ENCODE measurements at regions not wholly inside any gene's neighbourhood (a gene's known extent, or its start where the extent isn't known, plus 50 kb on each side); places are given as distances from the start of the nearest gene placed in this dataset.

DNA sequence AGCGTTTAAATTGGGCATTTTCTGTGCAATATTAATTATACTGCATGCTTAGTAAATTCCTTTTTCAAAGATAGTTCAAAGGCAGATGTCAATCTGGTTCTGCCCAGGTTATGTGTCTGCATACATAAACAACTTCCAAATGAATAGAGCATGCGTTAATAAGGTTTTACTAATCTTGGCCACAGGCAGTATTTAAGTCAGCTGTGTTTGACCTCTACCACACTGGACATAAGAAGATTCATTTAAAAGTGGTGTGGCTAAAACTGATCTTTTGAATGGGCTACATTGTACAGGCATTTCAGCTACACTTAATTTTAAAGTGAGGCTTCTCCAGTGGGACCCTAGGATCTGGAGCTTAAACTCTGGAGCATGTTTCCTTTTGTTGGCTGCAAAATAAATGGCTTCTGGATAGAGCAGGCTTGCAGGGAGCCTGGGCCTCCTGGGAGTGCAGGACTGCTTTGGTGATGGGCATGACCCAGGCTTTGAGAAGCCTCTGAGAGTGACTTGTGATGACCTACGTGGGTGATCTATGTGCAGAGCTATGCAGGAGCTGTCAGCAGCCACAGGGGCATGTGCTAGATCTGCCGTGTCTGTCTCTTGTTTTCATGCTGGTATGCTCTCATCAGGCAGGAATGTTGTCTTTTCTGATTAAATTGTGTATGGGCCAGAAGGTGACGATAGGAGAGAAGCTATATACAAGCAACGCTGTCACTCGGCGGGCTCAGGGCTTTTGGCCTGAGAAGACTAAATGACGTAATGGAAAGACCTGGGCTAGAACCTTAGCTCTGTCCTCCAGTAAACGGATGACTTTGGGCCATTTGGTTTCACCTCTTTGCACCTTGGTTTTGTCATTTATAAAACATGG lies 331.2 kb downstream of the QKI start:
- no peaks in the 10 kb centered on the region for H4K20me1 ChIP-seq (ENCODE audit: insufficient read depth)
- peaks cover 4 to 6% of the 10 kb centered on the region in 2 experiments; a peak in 2 of 4 replicates for H3K4me1 ChIP-seq (ENCODE audit: control insufficient read depth in 1 of 2, insufficient read depth in 2 of 2, low read length in 2 of 2)
- no peak overlapping the region for H3K4me3 ChIP-seq (replicated peaks in 1 of 2; ENCODE audit: low read depth in 1 of 2, low read length in 2 of 2)
- H3K27me3 ChIP-seq (ENCODE audit: insufficient read depth, low read length), result no peaks in the 10 kb centered on the region
- POLR2A ChIA-PET, result no interaction called here
- DNase-seq (ENCODE audit: low read depth, low spot score), result no peak
- no peaks in the 10 kb centered on the region for H3K79me2 ChIP-seq (ENCODE audit: insufficient read depth, low read length)
- RAD21 ChIA-PET (ENCODE audit: low non-redundant PET in 1 of 2, low total read pairs in 2 of 2, uncharacterized antibody in 2 of 2, unreplicated experiment in 2 of 2), result no interaction called here
- no peak overlapping the region for H3K4me2 ChIP-seq (ENCODE audit: low read length)
- no TSS peak for BruUV-seq (replicated peaks)
- H2AFZ ChIP-seq (ENCODE audit: low read depth, low read length, poor library complexity, severe bottlenecking), result no peak overlapping the region
- H3K9ac ChIP-seq (ENCODE audit: low read length), result no peak overlapping the region
- no peaks in the 10 kb centered on the region for H3K9me2 ChIP-seq (ENCODE audit: insufficient read depth)
- no peaks in the 10 kb centered on the region for H3K36me3 ChIP-seq (ENCODE audit: control insufficient read depth in 1 of 2, insufficient read depth in 2 of 2, low read length in 2 of 2)
- CTCF ChIA-PET, result no interaction called here
- intact Hi-C loops (cut with micrococcal nuclease), result no loop called here
- no peak for TF ChIP-seq RAD21 (IDR thresholded peaks at IDR 0.05; ENCODE audit: low read depth)
- no peak for TF ChIP-seq JUND (IDR thresholded peaks at IDR 0.05)
- no peak for TF ChIP-seq ATF3 (IDR thresholded peaks at IDR 0.05)
- no peak for TF ChIP-seq YY1 (IDR thresholded peaks at IDR 0.05; ENCODE audit: extremely low read depth, insufficient replicate concordance, low read depth, low read length)
- TF ChIP-seq, protein P1, sequence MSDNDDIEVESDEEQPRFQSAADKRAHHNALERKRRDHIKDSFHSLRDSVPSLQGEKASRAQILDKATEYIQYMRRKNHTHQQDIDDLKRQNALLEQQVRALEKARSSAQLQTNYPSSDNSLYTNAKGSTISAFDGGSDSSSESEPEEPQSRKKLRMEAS (IDR thresholded peaks at IDR 0.05), result peak; percentile 36; the same call in 1 of the 2 replicates
- no peak overlapping the region for H3K27ac ChIP-seq (ENCODE audit: low read depth, low read length)
- H3K9me3 ChIP-seq (ENCODE audit: control insufficient read depth in 1 of 2, insufficient read depth in 1 of 2, low read depth in 1 of 2, low read length in 2 of 2), result no peaks in the 10 kb centered on the region
- peak; percentile 72 for ATAC-seq

DNA sequence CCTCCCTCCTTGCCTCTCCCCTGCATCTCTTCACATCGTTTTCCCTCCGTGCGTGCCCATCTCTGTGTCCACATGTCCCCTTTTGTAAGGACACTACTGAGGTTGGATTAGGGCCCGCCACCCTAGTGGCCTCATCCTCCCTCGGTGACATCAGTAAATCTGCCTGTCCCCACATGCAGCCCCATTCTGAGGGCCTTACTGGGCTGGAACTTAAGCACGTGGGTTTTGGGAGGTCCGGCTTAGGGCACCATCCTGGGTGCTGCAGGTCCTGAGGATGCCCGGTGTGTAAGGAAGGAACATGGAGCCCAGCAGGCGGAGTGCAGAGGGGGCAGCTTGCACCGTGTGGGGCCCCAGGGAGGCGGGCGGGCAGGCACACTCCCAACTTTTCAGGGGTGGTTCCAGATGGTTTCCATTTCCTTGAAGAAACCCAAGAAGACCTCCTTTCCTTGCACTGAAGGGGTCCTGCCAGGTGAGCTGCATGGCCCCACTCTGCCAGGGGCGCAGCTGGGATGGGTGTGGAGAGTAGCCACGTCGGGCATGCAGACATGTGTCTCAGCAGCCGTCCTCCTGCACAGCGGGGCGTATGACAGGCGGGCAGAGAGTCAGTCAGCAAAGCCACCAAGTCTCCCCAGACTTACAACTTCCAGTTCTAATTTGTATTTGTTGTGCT lies 329.9 kb downstream of the QKI start:
- Histone ChIP-seq H3K9me3 (ENCODE audit: control insufficient read depth in 1 of 2, insufficient read depth in 1 of 2, low read depth in 1 of 2, low read length in 2 of 2) (no peaks in the 10 kb centered on the region), H3K4me1 (ENCODE audit: control insufficient read depth in 1 of 2, insufficient read depth in 2 of 2, low read length in 2 of 2) (peaks cover 4 to 6% of the 10 kb centered on the region in 2 experiments; a peak in 2 of 4 replicates), H4K20me1 (ENCODE audit: insufficient read depth) (no peaks in the 10 kb centered on the region), H3K36me3 (ENCODE audit: control insufficient read depth in 1 of 2, insufficient read depth in 2 of 2, low read length in 2 of 2) (no peaks in the 10 kb centered on the region), H3K27ac (ENCODE audit: low read depth, low read length) (no peak overlapping the region), H2AFZ (ENCODE audit: low read depth, low read length, poor library complexity, severe bottlenecking) (no peak overlapping the region), H3K79me2 (ENCODE audit: insufficient read depth, low read length) (no peaks in the 10 kb centered on the region), H3K9ac (ENCODE audit: low read length) (no peak overlapping the region), H3K27me3 (ENCODE audit: insufficient read depth, low read length) (no peaks in the 10 kb centered on the region), H3K4me2 (ENCODE audit: low read length) (no peak overlapping the region), H3K9me2 (ENCODE audit: insufficient read depth) (no peaks in the 10 kb centered on the region), H3K4me3 (replicated peaks in 1 of 2; ENCODE audit: low read depth in 1 of 2, low read length in 2 of 2) (no peak overlapping the region)
- POLR2A ChIA-PET, result no interaction called here
- no peak for ATAC-seq
- RAD21 ChIA-PET (ENCODE audit: low non-redundant PET in 1 of 2, low total read pairs in 2 of 2, uncharacterized antibody in 2 of 2, unreplicated experiment in 2 of 2), result no interaction called here
- intact Hi-C loops (cut with micrococcal nuclease), result no loop called here
- CTCF ChIA-PET, result no interaction called here
- DNase-seq (ENCODE audit: low read depth, low spot score), result no peak
- no TSS peak for BruUV-seq (replicated peaks)
- TF ChIP-seq, protein P2, sequence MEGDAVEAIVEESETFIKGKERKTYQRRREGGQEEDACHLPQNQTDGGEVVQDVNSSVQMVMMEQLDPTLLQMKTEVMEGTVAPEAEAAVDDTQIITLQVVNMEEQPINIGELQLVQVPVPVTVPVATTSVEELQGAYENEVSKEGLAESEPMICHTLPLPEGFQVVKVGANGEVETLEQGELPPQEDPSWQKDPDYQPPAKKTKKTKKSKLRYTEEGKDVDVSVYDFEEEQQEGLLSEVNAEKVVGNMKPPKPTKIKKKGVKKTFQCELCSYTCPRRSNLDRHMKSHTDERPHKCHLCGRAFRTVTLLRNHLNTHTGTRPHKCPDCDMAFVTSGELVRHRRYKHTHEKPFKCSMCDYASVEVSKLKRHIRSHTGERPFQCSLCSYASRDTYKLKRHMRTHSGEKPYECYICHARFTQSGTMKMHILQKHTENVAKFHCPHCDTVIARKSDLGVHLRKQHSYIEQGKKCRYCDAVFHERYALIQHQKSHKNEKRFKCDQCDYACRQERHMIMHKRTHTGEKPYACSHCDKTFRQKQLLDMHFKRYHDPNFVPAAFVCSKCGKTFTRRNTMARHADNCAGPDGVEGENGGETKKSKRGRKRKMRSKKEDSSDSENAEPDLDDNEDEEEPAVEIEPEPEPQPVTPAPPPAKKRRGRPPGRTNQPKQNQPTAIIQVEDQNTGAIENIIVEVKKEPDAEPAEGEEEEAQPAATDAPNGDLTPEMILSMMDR (IDR thresholded peaks at IDR 0.05 in 2 of 3, conservative IDR thresholded peaks at IDR 0.05 in 1 of 3; ENCODE audit: borderline replicate concordance in 1 of 3, insufficient read depth in 1 of 3, low read depth in 2 of 3, low read length in 2 of 3), result no peak
- TF ChIP-seq SIN3A (IDR thresholded peaks at IDR 0.05; ENCODE audit: low read depth) (no peak), CEBPB (IDR thresholded peaks at IDR 0.05; ENCODE audit: low read depth) (no peak), ZNF274 (IDR thresholded peaks at IDR 0.05; ENCODE audit: low read depth, low read length) (no peak), RAD21 (IDR thresholded peaks at IDR 0.05; ENCODE audit: low read depth) (no peak), EGR1 (IDR thresholded peaks at IDR 0.05; ENCODE audit: low read depth) (no peak), FOSL1 (IDR thresholded peaks at IDR 0.05; ENCODE audit: low read depth) (no peak), SP1 (IDR thresholded peaks at IDR 0.05; ENCODE audit: low read depth) (no peak), POLR2A (IDR thresholded peaks at IDR 0.05; ENCODE audit: borderline replicate concordance, extremely low read depth, insufficient read depth, insufficient read length) (no peak), SRF (IDR thresholded peaks at IDR 0.05; ENCODE audit: low read depth) (no peak), YY1 (IDR thresholded peaks at IDR 0.05; ENCODE audit: extremely low read depth, insufficient replicate concordance, low read depth, low read length) (no peak), EZH2phosphoT487 (IDR thresholded peaks at IDR 0.05; ENCODE audit: borderline replicate concordance) (no peak), ZFX (IDR thresholded peaks at IDR 0.05) (no peak), JUND (IDR thresholded peaks at IDR 0.05) (no peak)
